ENCODE measurements at regions not wholly inside any gene's neighbourhood (a gene's known extent, or its start where the extent isn't known, plus 50 kb on each side); places are given as distances from the start of the nearest gene placed in this dataset.

DNA sequence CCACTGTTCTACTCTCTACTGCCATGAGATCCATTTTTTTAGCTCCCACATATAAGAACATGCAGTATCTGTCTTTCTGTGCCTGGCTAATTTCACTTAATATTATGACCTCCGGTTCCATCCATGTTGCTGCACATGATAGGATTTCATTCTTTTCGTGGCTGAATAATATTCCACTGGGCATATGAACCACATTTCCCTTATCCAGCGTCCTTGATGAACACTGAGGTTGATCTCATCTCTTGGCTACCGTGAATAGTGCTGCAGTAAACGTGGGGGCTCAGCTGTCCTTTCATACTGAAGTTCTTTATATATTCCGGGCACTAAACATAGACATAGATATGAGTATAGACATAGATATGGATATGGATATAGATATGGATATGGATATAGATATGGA is 109.3 kb upstream of the TNRC6C start:
- no peak overlapping the region for H3K27ac Mint-ChIP-seq
- H3K4me1 Mint-ChIP-seq (ENCODE audit: low read depth): peaks cover 18% of the 10 kb centered on the region
- ChIA-PET POLR2A (interaction anchor here (1.0 kb wide), 1 partner anchor 107 kb away, joined by 3 read pairs; no protein-coding TSS in a partner anchor), CTCF (no interaction called here)
- intact Hi-C loops (cut with micrococcal nuclease): loop anchor here (10.0 kb wide), 1 partner anchor 374 kb away; no protein-coding TSS in a partner anchor
- H3K36me3 Mint-ChIP-seq: no peaks in the 10 kb centered on the region
- H3K4me3 Mint-ChIP-seq: no peak overlapping the region
- no peak for DNase-seq
- no peaks in the 10 kb centered on the region for H3K9me3 Mint-ChIP-seq
- H3K27me3 Mint-ChIP-seq: no peaks in the 10 kb centered on the region

DNA sequence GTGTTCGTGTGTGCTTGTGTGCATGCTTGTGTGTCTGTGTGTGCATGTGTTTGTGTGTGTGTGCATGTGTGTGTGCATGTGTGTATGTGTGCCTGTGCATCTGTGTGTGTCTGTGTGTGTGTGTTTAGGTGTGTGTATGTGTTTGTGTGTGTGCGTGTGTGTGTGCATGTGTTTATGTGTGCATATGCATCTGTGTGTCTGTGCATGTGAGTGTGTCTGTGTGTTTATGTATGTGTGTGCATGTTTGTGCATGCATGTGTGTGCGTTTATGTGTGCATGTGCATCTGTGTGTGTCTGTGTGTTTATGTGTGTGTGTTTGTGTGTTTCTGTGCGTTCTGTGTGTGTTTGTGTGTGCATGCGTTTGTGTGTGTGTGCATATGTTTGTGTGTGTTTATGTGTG is 106.6 kb upstream of the TNRC6C start:
- H3K27ac Mint-ChIP-seq: no peak overlapping the region
- no peaks in the 10 kb centered on the region for H3K9me3 Mint-ChIP-seq
- no peaks in the 10 kb centered on the region for H3K36me3 Mint-ChIP-seq
- intact Hi-C loops (cut with micrococcal nuclease): no loop called here
- no peak for DNase-seq
- no peaks in the 10 kb centered on the region for H3K27me3 Mint-ChIP-seq
- POLR2A ChIA-PET: no interaction called here
- peaks cover 4% of the 10 kb centered on the region for H3K4me1 Mint-ChIP-seq (ENCODE audit: low read depth)
- H3K4me3 Mint-ChIP-seq: no peak overlapping the region
- CTCF ChIA-PET: no interaction called here

DNA sequence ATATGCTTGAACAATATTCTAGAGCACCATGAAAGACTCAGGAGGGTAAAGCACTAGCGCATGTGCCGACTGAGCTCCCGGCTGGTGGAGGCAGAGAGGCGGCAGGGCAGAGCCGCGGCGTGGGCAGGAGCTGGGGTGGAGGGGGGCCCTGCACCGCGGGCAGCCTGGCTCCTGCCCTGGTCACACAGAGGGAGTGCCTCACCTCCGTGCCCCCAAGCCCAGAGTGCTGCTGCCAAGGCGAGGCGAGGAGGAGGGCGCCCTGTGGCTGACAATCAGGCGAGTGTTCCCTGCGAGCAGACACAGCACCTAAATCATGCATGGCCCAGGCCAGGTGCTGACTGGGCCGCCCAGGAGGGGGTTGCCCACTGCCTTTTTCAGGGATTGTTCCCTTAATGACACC is 105.8 kb upstream of the TNRC6C start:
- H3K4me3 Mint-ChIP-seq: no peak overlapping the region
- no peak for DNase-seq
- H3K36me3 Mint-ChIP-seq: no peaks in the 10 kb centered on the region
- H3K4me1 Mint-ChIP-seq (ENCODE audit: low read depth): peaks cover 12% of the 10 kb centered on the region
- POLR2A ChIA-PET: no interaction called here
- no peaks in the 10 kb centered on the region for H3K27me3 Mint-ChIP-seq
- intact Hi-C loops (cut with micrococcal nuclease): no loop called here
- no peak overlapping the region for H3K27ac Mint-ChIP-seq
- H3K9me3 Mint-ChIP-seq: no peaks in the 10 kb centered on the region
- CTCF ChIA-PET: no interaction called here

DNA sequence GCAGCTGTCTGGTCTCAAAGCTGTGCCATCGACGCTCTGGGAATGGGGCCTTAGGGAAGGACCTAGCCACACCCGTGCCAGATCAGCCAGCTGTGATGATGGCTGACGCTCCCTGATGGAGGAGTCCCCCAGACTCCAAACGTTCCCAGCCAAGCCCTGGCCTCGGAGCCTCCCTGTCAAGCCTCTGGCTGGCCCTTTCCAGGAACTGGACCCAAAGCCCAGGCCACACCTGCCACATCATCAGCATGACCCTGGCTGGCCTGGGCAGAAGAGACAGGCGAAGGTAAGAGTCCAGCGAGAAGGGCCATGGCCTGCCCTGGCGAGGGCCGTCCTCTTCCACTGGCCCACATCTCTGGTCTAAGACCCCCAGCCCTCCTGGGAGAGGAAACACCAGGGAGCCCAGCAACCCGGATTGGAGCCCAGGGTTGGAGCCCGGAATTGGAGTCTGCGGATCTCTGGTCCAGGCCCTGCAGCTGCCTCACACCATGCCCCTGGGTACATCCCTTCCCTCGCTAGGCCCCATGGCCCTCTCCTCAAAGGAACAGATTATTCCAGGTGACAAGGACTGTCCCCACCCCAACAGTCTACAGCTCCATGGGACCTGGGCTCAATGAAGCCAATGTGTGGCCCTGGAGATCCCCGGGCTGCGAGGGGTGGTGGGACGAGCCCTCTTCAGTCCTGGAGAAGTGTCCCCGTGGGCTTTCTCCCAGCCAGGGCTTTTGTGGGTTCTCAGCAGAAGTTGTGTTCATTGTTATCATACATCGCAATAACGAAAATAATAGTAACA is 105.1 kb upstream of the TNRC6C start:
- H3K9me3 Mint-ChIP-seq: no peaks in the 10 kb centered on the region
- POLR2A ChIA-PET: no interaction called here

DNA sequence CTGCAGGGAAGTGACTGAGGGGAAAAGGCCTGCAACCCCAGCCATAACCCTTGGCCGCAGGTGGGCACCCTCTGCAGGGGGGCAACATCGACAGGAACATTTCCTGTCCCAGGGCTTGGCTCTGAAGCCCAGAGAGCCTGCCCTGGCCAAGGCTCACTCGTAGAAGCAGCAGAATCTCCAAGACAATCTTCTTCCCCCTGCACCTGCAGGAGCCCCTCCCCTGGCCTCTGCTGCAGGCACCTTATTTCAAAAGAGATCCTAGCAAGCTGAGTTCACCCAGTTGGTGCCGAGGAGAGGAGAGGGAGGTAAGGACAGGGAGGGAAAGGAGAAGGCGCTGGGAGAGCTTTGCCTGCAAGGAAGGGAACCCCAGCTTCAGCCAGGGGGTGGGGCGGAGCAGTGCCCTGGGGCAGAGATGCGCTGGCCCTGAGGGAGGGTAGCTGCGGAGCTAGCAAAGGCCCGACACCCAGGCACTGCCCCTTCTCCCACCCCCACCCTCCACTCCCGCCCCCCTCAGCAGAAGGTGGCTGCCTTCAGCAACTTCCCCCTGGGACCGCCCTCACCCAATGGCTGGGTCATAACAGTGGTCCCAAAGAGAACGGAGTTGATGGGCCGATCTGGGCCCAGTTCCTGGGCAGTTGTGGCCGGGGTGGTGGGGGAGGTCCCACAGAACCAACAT is 104.3 kb upstream of the TNRC6C start:
- Mint-ChIP-seq H3K36me3 (no peaks in the 10 kb centered on the region), H3K4me3 (no peak overlapping the region), H3K4me1 (ENCODE audit: low read depth) (peaks cover 18% of the 10 kb centered on the region), H3K27me3 (no peaks in the 10 kb centered on the region), H3K27ac (no peak overlapping the region), H3K9me3 (no peaks in the 10 kb centered on the region)
- POLR2A ChIA-PET: no interaction called here
- CTCF ChIA-PET: no interaction called here
- intact Hi-C loops (cut with micrococcal nuclease): no loop called here
- DNase-seq: no peak

More for the DNA sequence above, 105.1 kb upstream of the TNRC6C start:
- no peaks in the 10 kb centered on the region for H3K27me3 Mint-ChIP-seq
- intact Hi-C loops (cut with micrococcal nuclease): no loop called here
- H3K4me1 Mint-ChIP-seq (ENCODE audit: low read depth): peaks cover 18% of the 10 kb centered on the region
- H3K4me3 Mint-ChIP-seq: no peak overlapping the region
- CTCF ChIA-PET: no interaction called here
- no peak for DNase-seq
- no peaks in the 10 kb centered on the region for H3K36me3 Mint-ChIP-seq
- H3K27ac Mint-ChIP-seq: no peak overlapping the region

DNA sequence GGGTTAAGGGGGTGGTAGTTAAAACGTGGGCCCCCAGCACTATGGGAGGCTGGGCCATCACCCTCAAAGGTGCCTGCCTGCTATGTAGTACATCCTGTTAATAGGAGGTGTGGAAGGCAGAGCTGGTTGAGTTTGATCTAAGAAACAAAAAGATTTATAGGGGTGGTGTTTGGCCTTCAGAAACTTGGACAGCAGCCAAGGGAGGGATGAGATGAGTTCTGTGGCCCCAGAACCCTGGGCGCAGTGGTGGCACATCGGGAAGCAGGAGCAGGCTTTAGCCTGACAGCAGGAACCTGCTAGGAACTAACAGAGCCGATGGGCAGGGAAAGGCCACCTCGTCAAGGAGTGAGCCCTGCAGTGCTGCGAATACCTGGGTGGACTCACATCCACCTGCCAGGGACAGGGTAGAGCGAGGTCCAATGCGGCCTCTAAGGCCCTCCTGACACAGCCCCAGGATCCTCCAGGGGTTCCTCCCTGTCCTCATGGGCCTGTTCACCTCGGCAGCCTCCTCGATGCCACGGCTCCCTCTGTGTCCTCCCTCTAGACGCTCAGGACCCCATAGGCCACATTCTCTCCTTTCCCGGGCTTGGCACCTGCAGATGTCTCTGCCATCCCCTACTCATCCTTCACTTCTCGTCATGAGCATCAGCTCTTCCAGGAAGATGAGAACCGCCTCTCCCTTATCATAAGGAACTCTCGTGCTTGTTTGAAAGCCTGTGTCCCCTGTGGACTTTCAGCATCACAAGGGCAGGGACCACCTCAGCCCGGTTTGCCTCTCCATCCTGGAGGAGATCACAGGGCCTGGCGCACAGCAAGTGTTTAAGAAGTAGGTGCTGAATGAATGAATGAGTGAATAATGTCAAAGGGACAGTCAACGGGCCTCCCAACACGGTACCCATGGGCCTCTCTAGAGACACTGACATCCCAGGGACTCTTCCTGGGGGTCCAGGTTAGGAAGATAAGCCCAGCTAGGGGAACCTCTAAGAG is 103.5 kb upstream of the TNRC6C start:
- ChIA-PET CTCF (no interaction called here), POLR2A (no interaction called here)
- intact Hi-C loops (cut with micrococcal nuclease): no loop called here
- H3K9me3 Mint-ChIP-seq: no peaks in the 10 kb centered on the region
- no peak overlapping the region for H3K27ac Mint-ChIP-seq
- peaks cover 18% of the 10 kb centered on the region for H3K4me1 Mint-ChIP-seq (ENCODE audit: low read depth)
- no peak for DNase-seq
- H3K4me3 Mint-ChIP-seq: no peak overlapping the region
- H3K27me3 Mint-ChIP-seq: no peaks in the 10 kb centered on the region
- H3K36me3 Mint-ChIP-seq: no peaks in the 10 kb centered on the region

DNA sequence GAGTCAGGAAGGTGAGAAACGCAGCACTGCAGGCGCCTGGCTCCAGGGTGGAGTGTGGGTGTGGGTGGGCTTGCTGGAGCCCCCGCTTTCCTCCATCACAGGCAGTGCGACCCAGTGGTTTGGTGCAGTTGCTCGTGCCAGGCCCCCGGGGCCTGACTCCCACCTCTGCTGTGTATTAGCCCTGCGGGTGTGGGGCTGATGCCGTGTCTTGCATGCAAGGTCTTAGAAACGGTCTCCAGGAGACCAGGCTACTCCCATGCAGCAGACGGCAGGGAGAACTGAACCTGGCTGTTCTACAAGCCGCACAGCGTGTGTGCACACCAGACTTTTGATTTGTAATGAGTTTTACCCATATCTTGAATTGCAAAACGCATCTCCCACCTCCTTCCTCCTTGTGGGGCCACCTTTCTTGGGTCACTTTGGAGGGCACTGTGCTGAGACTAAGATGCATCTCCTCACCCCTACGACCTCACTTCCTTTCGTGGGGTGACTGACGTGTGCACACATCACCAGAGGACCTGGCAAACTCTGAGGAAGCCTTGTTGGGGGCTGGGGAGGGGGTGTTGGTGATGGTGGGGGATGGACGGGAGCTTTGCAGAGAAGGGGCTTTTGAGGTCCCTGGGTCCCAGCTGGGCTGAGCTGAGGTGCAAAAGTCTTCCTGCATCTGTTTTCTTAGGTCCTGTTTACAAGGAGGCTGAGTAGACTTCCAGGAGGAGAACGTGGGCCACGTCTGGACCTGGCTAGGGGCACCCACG is 101.8 kb upstream of the TNRC6C start:
- Mint-ChIP-seq H3K4me3 (no peak overlapping the region), H3K27ac (no peak overlapping the region), H3K27me3 (no peaks in the 10 kb centered on the region), H3K4me1 (ENCODE audit: low read depth) (peaks cover 18% of the 10 kb centered on the region), H3K9me3 (no peaks in the 10 kb centered on the region), H3K36me3 (no peaks in the 10 kb centered on the region)
- no peak for DNase-seq
- CTCF ChIA-PET: no interaction called here
- POLR2A ChIA-PET: no interaction called here
- intact Hi-C loops (cut with micrococcal nuclease): no loop called here

DNA sequence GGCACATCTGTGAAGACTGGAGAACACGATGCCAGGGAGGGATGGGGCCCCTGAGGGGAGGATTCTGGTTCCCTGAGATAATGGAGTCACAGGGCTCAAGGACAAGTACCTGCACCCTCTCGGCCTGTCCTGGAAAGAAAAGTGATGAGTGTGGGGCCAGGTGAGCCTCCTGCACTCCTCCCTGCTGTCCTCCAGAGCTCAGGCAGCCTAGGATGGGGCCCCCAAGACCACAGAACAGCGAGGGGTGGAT is 101.3 kb upstream of the TNRC6C start:
- CTCF ChIA-PET: no interaction called here
- H3K4me3 Mint-ChIP-seq: no peak overlapping the region
- H3K4me1 Mint-ChIP-seq (ENCODE audit: low read depth): peaks cover 18% of the 10 kb centered on the region
- POLR2A ChIA-PET: no interaction called here
- H3K36me3 Mint-ChIP-seq: no peaks in the 10 kb centered on the region
- intact Hi-C loops (cut with micrococcal nuclease): no loop called here
- H3K27me3 Mint-ChIP-seq: no peaks in the 10 kb centered on the region
- no peak overlapping the region for H3K27ac Mint-ChIP-seq
- no peak for DNase-seq
- no peaks in the 10 kb centered on the region for H3K9me3 Mint-ChIP-seq

DNA sequence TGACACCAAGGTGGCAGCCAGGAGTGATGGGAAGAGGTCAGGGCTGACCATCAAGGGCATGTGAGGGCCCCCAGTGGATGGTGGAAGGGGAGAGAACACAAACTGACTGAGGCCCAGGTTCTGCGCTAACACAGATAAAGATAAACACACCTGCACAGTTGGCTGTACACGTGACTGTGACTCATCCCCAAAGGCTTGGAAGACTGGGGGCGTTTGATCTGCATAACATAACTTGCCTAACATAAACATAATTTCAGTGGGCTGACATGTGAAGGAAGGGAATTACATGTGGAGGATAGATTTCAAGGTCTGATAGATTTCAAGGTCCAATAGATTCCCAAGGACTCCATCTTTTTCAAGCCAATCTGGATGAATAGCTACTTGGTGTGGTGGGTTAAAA is 100.9 kb upstream of the TNRC6C start:
- no peaks in the 10 kb centered on the region for H3K36me3 Mint-ChIP-seq
- intact Hi-C loops (cut with micrococcal nuclease): no loop called here
- H3K4me3 Mint-ChIP-seq: no peak overlapping the region
- H3K9me3 Mint-ChIP-seq: no peaks in the 10 kb centered on the region
- no peak overlapping the region for H3K27ac Mint-ChIP-seq
- DNase-seq: peak; percentile 43
- H3K27me3 Mint-ChIP-seq: no peaks in the 10 kb centered on the region
- POLR2A ChIA-PET: no interaction called here
- CTCF ChIA-PET: no interaction called here
- H3K4me1 Mint-ChIP-seq (ENCODE audit: low read depth): peaks cover 18% of the 10 kb centered on the region

DNA sequence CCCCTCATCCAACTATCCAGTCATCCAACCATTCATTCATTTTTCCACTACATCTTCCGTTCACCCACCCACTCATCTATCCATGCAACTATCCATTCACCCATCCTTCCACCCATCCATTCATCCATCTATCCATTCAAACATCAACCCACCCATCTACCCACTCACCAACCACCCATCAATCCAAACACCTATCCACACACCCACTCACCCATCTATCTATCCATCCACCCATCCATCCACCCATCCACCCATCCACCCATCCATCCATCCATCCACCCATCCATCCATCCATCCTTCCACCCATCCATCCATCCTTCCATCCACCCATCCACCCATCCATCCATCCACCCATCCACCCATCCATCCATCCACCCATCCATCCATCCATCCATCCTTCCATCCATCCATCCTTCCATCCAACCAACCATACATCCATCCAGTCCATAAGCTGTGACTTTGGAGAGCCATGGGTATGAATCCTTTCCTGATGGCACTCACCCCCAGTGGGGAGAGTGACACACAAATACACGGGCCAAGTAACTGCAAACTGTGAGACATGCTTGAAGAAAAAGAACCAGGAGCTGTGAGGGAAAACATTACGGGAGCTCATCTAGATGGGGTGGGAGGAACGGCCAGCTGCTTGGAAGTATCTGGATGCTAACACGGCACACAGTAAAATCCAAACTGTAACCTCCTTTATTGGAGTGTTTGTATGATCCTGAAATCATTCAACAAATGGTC is 100.0 kb upstream of the TNRC6C start:
- POLR2A ChIA-PET: no interaction called here
- no peaks in the 10 kb centered on the region for H3K36me3 Mint-ChIP-seq
- no peak overlapping the region for H3K27ac Mint-ChIP-seq
- H3K4me3 Mint-ChIP-seq: no peak overlapping the region
- no peak for DNase-seq
- H3K27me3 Mint-ChIP-seq: no peaks in the 10 kb centered on the region
- H3K9me3 Mint-ChIP-seq: no peaks in the 10 kb centered on the region
- intact Hi-C loops (cut with micrococcal nuclease): no loop called here
- H3K4me1 Mint-ChIP-seq (ENCODE audit: low read depth): peaks cover 19% of the 10 kb centered on the region
- CTCF ChIA-PET: no interaction called here

DNA sequence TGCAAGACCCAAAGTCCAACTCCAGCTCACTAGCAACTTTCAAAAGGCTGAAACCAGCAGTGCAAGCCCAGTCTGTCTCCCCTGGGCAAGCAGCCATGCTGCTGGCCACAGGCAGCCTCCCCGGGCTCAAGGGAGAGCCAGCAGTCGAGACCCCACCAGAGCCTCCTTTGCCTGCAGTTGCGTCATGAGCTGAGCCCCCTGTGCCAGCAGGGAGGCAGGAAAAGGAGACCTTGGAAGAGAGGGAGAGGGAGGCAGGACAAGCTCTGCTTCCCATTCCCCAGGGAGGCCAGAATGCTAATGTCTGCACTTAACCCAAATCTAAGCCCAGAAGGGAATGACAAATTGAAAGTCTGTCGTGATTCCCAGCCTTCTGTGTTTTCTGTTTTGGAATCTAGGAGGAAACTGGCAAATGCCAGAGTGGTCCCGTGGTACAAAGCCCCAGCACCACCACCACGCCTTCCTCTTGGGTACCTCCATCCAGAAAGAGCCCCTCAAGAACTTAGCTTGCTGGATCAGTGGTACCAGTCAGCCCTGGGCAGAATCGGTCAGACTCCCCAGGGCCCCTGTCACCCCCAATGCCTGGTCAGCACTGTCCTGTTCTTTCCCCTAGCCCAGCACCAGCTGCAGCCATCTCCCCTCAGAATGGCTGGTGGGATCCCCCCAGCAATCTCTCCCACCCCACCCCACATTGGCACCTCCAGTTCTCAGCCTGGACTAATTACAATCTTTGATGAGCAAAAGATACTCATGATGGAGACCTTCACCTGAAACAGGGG is 99.3 kb upstream of the TNRC6C start:
- no peaks in the 10 kb centered on the region for H3K9me3 Mint-ChIP-seq

More for the DNA sequence above, 99.3 kb upstream of the TNRC6C start:
- H3K4me1 Mint-ChIP-seq (ENCODE audit: low read depth): peaks cover 22% of the 10 kb centered on the region
- ChIA-PET POLR2A (interaction anchor here (0.6 kb wide), 1 partner anchor 10 kb away, joined by 4 read pairs; no protein-coding TSS in a partner anchor), CTCF (no interaction called here)
- DNase-seq: no peak
- no peak overlapping the region for H3K4me3 Mint-ChIP-seq
- no peaks in the 10 kb centered on the region for H3K27me3 Mint-ChIP-seq
- H3K27ac Mint-ChIP-seq: no peak overlapping the region
- intact Hi-C loops (cut with micrococcal nuclease): no loop called here
- H3K36me3 Mint-ChIP-seq: no peaks in the 10 kb centered on the region
